H9 (cell line): ENCODE measurements at regions not wholly inside any gene's neighbourhood (a gene's known extent, or its start where the extent isn't known, plus 50 kb on each side); places are given as distances from the start of the nearest gene placed in this dataset.

Experiments used
- DNase-seq: peaks from one replicate; pipeline ENCODE4 v3.0.0-alpha.2; 2017
- H2AFZ ChIP-seq: one replicate; pipeline ENCODE4 v1.6.1; 2013; ENCODE audit warnings: mild to moderate bottlenecking, low read length, control low read depth, moderate library complexity
- H2AK5ac ChIP-seq: 2 replicates; pipeline ENCODE4 v1.6.1; 2013; ENCODE audit warnings: low read length, control low read depth, mixed read lengths; ENCODE audit not compliant: insufficient read length
- H2BK120ac ChIP-seq: one replicate; pipeline ENCODE4 v1.6.1; 2013; ENCODE audit warnings: low read depth, mild to moderate bottlenecking, low read length, control low read depth, inconsistent platforms; ENCODE audit not compliant: poor library complexity, severe bottlenecking
- H2BK12ac ChIP-seq: 2 replicates; pipeline ENCODE4 v1.6.1; 2013; ENCODE audit warnings: low read length, control low read depth, mixed read lengths, low read depth; ENCODE audit not compliant: insufficient read length
- H2BK15ac ChIP-seq: 2 replicates; pipeline ENCODE4 v1.6.1; 2013; ENCODE audit warnings: low read depth, low read length, control low read depth
- H2BK20ac ChIP-seq: one replicate; pipeline ENCODE4 v1.6.1; 2013; ENCODE audit warnings: low read depth, mild to moderate bottlenecking, low read length, control low read depth, inconsistent platforms; ENCODE audit not compliant: poor library complexity, severe bottlenecking
- H2BK5ac ChIP-seq: 2 replicates; pipeline ENCODE4 v1.6.1; 2013; ENCODE audit warnings: low read length, control low read depth, mixed read lengths; ENCODE audit not compliant: insufficient read length
- H3K14ac ChIP-seq: 2 replicates; pipeline ENCODE4 v1.6.1; 2013; ENCODE audit warnings: low read length, control low read depth; ENCODE audit not compliant: insufficient read depth
- H3K18ac ChIP-seq: 2 replicates; pipeline ENCODE4 v1.6.1; 2013; ENCODE audit warnings: low read depth, mild to moderate bottlenecking, mixed read lengths, low read length, control low read depth; ENCODE audit not compliant: insufficient read length
- H3K23ac ChIP-seq: 2 replicates; pipeline ENCODE4 v1.6.1; 2013; ENCODE audit warnings: low read length, control low read depth, mixed read lengths, low read depth; ENCODE audit not compliant: insufficient read length
- H3K23me2 ChIP-seq: 2 replicates; pipeline ENCODE4 v1.6.1; 2013; ENCODE audit warnings: low read depth, mild to moderate bottlenecking, mixed read lengths, low read length, control low read depth; ENCODE audit not compliant: insufficient read length, poor library complexity, severe bottlenecking
- H3K27ac ChIP-seq: 2 replicates; pipeline ENCODE4 v1.5.1; 2013; ENCODE audit warnings: low read length, control low read depth, mixed read lengths, low read depth; ENCODE audit not compliant: insufficient read length
- H3K27me3 ChIP-seq: 2 replicates; pipeline ENCODE4 v1.6.1; 2013; ENCODE audit warnings: low read length, control low read depth, inconsistent platforms; ENCODE audit not compliant: insufficient read depth
- H3K4ac ChIP-seq: 2 replicates; pipeline ENCODE4 v1.6.1; 2013; ENCODE audit warnings: low read depth, mild to moderate bottlenecking, control low read depth, inconsistent platforms, low read length, moderate library complexity
- H3K4me1 ChIP-seq: 2 replicates; pipeline ENCODE4 v1.6.1; 2013; ENCODE audit warnings: low read length, control low read depth, inconsistent platforms; ENCODE audit not compliant: insufficient read depth
- H3K4me2 ChIP-seq: 2 replicates; pipeline ENCODE4 v1.6.1; 2013; ENCODE audit warnings: low read length, control low read depth, mixed read lengths; ENCODE audit not compliant: insufficient read length, insufficient read depth
- H3K56ac ChIP-seq: 2 replicates; pipeline ENCODE4 v1.6.1; 2013; ENCODE audit warnings: low read depth, mild to moderate bottlenecking, mixed read lengths, low read length, control low read depth; ENCODE audit not compliant: insufficient read length
- H3K79me1 ChIP-seq: 2 replicates; pipeline ENCODE4 v1.6.1; 2013; ENCODE audit warnings: low read depth, mild to moderate bottlenecking, moderate library complexity, low read length, control low read depth, inconsistent platforms; ENCODE audit not compliant: insufficient read depth, poor library complexity, severe bottlenecking
- H3K79me2 ChIP-seq: 2 replicates; pipeline ENCODE4 v1.6.1; 2013; ENCODE audit warnings: low read length, control low read depth, inconsistent platforms; ENCODE audit not compliant: insufficient read depth
- H3K9ac ChIP-seq: 2 replicates; pipeline ENCODE4 v1.6.1; 2013; ENCODE audit warnings: low read length, control low read depth, mixed read lengths; ENCODE audit not compliant: insufficient read length; ENCODE audit errors: extremely low read depth
- H3K9me3 ChIP-seq: one replicate; pipeline ENCODE4 v1.6.1; 2013; ENCODE audit warnings: low read depth, low read length, inconsistent platforms; ENCODE audit not compliant: control insufficient read depth
- H3T11ph ChIP-seq: one replicate; pipeline ENCODE4 v1.6.1; 2013; ENCODE audit warnings: mild to moderate bottlenecking, low read length, control low read depth, inconsistent platforms
- H4K20me1 ChIP-seq: one replicate; pipeline ENCODE4 v1.6.1; 2013; ENCODE audit not compliant: control insufficient read depth, insufficient read length, insufficient read depth
- H4K5ac ChIP-seq: 2 replicates; pipeline ENCODE4 v1.6.1; 2013; ENCODE audit warnings: low read depth, mild to moderate bottlenecking, mixed read lengths, low read length, control low read depth; ENCODE audit not compliant: insufficient read length
- H4K8ac ChIP-seq: replicated peaks from 2 replicates; pipeline ENCODE4 v1.6.1; 2013; ENCODE audit warnings: low read length, control low read depth, mixed read lengths, low read depth; ENCODE audit not compliant: insufficient read length
- H4K91ac ChIP-seq: 2 replicates; pipeline ENCODE4 v1.6.1; 2013; ENCODE audit warnings: low read depth, mild to moderate bottlenecking, moderate library complexity, mixed read lengths, low read length, control low read depth; ENCODE audit not compliant: insufficient read length
- H3K27ac Mint-ChIP-seq, 3 experiments: 2 replicates in 2 of 3; 3 replicates in 1 of 3; pipeline ENCODE4 v1.8.0; 2020 to 2021; ENCODE audit warnings: mixed read lengths in 3 of 3, mild to moderate bottlenecking in 1 of 3, moderate library complexity in 1 of 3
- H3K27me3 Mint-ChIP-seq: 2 replicates; pipeline ENCODE4 v1.8.0; 2021; ENCODE audit warnings: low read depth, mild to moderate bottlenecking, moderate library complexity, mixed read lengths
- H3K36me3 Mint-ChIP-seq, 3 experiments: 2 replicates in 2 of 3; 3 replicates in 1 of 3; pipeline ENCODE4 v1.8.0; 2020 to 2021; ENCODE audit warnings: low read depth in 3 of 3, mixed read lengths in 3 of 3; ENCODE audit not compliant: insufficient read depth in 1 of 3
- H3K4me1 Mint-ChIP-seq, 2 experiments: 2 replicates each; pipeline ENCODE4 v1.8.0; 2020; ENCODE audit warnings: mixed read lengths in 2 of 2
- H3K4me3 Mint-ChIP-seq, 2 experiments: 2 replicates in 1 of 2; 3 replicates in 1 of 2; pipeline ENCODE4 v1.8.0; 2020 to 2021; ENCODE audit warnings: mild to moderate bottlenecking in 2 of 2, mixed read lengths in 2 of 2, moderate library complexity in 1 of 2
- H3K9me3 Mint-ChIP-seq, 2 experiments: 2 replicates in 1 of 2; 3 replicates in 1 of 2; pipeline ENCODE4 v1.8.0; 2020; ENCODE audit warnings: mild to moderate bottlenecking in 2 of 2, mixed read lengths in 2 of 2, moderate library complexity in 1 of 2
- CTCF ChIP-seq: fragments of 200-600 bp; sonication (generic); conservative IDR thresholded peaks from 3 replicates; pipeline ENCODE4 v1.8.0; 2021; ENCODE audit warnings: antibody characterized with exemption, mild to moderate bottlenecking
- WGBS: extraction: QIAGEN DNeasy Blood & Tissue Kit; methylation state at CpG from one replicate; pipeline ENCODE4 v1.1.7; 2013; ENCODE audit warnings: missing lambda C conversion rate, low lambda C conversion rate, mixed read lengths; ENCODE audit not compliant: insufficient read length; ENCODE audit errors: extremely low coverage; 5-methylcytosine and 5-hydroxymethylcytosine counted together

- H3K9ac ChIP-seq, result no peak overlapping the region
- H3K4me1 ChIP-seq, result no peaks in the 10 kb centered on the region; the same call in 1 of the 2 replicates
- H2BK20ac ChIP-seq, result no peak overlapping the region
- H2BK120ac ChIP-seq, result no peak overlapping the region
- H3K27ac Mint-ChIP-seq, result peak overlapping the region in 1 of 3 experiments; percentile 81; a peak in 1 of 7 replicates
- no peak overlapping the region for H4K5ac ChIP-seq
- H3K23ac ChIP-seq, result no peak overlapping the region
- no peaks in the 10 kb centered on the region for H3K9me3 ChIP-seq
- H3K4me2 ChIP-seq, result no peak overlapping the region
- peaks cover 3% of the 10 kb centered on the region for H3K27me3 Mint-ChIP-seq
- no peak overlapping the region for H2BK5ac ChIP-seq
- no peaks in the 10 kb centered on the region for H3K27me3 ChIP-seq
- no peak overlapping the region for H3K18ac ChIP-seq
- no peak overlapping the region for H3K14ac ChIP-seq
- no peaks in the 10 kb centered on the region for H3K79me1 ChIP-seq
- no peak overlapping the region for H3K27ac ChIP-seq
- H3K4me3 Mint-ChIP-seq, result no peak overlapping the region
- H2BK12ac ChIP-seq, result no peak overlapping the region
- no peaks in the 10 kb centered on the region for H3K79me2 ChIP-seq
- no CpG with 5 or more reads among the region's 1 CpG for WGBS
- H3K4ac ChIP-seq, result no peak overlapping the region
- H3K56ac ChIP-seq, result no peak overlapping the region
- no peak overlapping the region for H4K91ac ChIP-seq
- no peak overlapping the region for H2BK15ac ChIP-seq
- peaks cover 5 to 14% of the 10 kb centered on the region in 2 experiments; a peak in 3 of 4 replicates for H3K4me1 Mint-ChIP-seq
- no peak overlapping the region for H4K8ac ChIP-seq
- H3T11ph ChIP-seq, result no peak overlapping the region
- no peak overlapping the region for H2AFZ ChIP-seq
- no peaks in the 10 kb centered on the region for H3K9me3 Mint-ChIP-seq
- peaks cover 3% of the 10 kb centered on the region for H3K23me2 ChIP-seq
- no peak overlapping the region for H2AK5ac ChIP-seq
- TF ChIP-seq CTCF, result no peak
- no peaks in the 10 kb centered on the region; a peak in 1 of 7 replicates for H3K36me3 Mint-ChIP-seq
- no peaks in the 10 kb centered on the region for H4K20me1 ChIP-seq
- no peak for DNase-seq
Measured at GRCh38 chr3:13138833-13139145, 65.6 kb upstream of the IQSEC1 start.
